ENCODE measurements at regions not wholly inside any gene's neighbourhood (a gene's known extent, or its start where the extent isn't known, plus 50 kb on each side); places are given as distances from the start of the nearest gene placed in this dataset.
"Not testable (repeated sequence)": the region's sequence is repeated elsewhere in the genome, so short reads cannot be mapped to it uniquely, and the experiment has no call there.

DNA sequence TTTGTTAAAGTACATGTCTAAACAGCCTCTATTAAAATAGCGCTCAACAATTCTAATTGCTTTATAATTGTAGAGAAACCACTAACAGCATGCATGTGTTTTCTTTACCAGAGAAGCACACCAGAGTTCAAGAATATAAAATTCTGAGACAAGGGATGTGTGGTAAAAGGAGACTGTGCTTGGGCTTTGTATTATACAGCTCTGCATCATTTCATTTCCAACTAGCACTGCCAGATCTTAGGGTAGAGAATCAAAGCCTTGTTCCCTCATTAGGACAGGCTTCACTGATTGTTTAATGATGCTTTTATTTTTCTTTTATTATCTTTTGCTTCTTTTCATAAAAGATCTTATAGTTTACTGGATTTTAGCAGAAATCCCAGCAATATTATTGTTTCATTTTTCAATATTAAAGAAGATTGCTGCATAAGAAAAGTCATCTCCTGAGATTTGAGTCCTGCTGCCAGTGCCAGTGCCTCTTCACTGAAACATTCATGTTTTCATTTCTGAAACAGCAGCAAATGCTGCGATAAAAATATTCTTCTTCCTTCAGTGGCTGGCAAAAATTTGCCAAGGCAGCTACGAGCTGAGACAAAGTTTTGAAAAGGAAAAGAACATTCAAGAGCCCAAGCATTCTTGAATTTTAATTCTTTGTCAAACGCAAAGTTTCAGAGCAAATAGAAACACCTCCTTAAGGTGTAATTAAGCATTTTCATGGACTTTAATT is 491.0 kb upstream of the PIK3R1 start:
- Histone ChIP-seq H3K27me3 (no peaks in the 10 kb centered on the region), H3K9me3 (no peaks in the 10 kb centered on the region), H3K36me3 (no peaks in the 10 kb centered on the region), H3K4me3 (no peak overlapping the region)
- no peak for DNase-seq

DNA sequence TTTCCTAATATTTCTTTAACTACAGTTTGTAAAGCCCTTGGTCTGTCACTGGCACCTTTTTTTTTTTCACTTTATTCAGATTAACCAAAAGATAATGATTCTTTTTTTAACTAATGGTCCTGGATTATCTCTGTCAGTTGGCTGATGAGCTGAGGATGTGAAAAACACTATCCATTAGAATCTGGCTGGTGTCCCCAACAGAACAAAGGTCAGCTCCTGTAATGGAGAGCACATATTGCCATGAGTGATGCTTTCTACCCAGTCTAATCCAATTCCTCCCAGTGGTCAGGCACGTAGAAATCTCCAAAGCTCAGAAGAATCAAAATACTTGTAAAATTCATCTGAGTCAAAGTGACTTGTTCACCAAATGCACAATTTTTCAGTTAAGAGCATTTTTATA is 491.7 kb upstream of the PIK3R1 start:
- no peak for DNase-seq
- no peaks in the 10 kb centered on the region for H3K9me3 ChIP-seq
- H3K4me3 ChIP-seq, result no peak overlapping the region
- H3K36me3 ChIP-seq, result no peaks in the 10 kb centered on the region
- H3K27me3 ChIP-seq, result no peaks in the 10 kb centered on the region

DNA sequence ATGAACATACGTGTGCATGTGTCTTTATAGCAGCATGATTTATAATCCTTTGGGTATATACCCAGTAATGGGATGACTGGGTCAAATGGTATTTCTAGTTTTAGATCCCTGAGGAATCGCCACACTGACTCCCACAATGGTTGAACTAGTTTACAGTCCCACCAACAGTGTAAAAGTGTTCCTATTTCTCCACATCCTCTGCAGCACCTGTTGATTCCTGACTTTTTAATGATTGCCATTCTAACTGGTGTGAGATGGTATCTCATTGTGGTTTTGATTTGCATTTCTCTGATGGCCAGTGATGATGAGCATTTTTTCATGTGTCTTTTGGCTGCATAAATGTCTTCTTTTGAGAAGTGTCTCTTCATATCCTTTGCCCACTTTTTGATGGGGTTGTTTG is 493.0 kb upstream of the PIK3R1 start:
- not testable (repeated sequence) for H3K27me3 ChIP-seq, DNase-seq, H3K9me3 ChIP-seq, H3K36me3 ChIP-seq, H3K4me3 ChIP-seq

DNA sequence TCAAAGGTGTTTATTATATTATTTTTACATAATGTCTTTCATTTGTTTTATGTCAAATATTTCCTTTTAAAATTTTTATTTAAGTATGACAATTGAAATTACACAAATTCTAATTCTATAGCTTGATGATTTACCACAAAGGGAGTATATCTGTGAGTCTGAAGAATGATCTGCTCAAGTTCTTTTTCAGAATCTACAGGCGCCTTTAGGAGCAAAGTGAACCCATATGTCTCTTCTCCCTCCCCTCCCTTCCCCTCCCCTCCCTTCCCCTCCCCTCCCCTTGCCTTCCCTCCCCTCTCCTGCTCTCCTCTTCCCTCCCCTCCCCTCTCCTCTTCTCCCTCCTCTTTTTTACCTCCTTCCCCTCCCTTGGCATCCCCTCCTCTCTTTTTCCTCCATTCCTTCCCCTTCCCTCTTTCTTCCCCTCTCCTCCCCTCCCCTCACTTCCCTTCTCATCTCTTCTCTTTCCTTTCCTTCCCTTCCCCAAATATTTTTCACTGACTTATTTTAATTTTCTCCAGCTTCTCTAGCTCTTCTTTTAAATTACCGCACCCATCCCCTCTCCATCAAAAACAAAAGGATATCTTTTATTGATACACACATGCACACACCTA is 495.3 kb upstream of the PIK3R1 start:
- Histone ChIP-seq H3K27me3 (no peaks in the 10 kb centered on the region), H3K9me3 (no peaks in the 10 kb centered on the region), H3K36me3 (no peaks in the 10 kb centered on the region), H3K4me3 (no peak overlapping the region)
- no peak for DNase-seq

DNA sequence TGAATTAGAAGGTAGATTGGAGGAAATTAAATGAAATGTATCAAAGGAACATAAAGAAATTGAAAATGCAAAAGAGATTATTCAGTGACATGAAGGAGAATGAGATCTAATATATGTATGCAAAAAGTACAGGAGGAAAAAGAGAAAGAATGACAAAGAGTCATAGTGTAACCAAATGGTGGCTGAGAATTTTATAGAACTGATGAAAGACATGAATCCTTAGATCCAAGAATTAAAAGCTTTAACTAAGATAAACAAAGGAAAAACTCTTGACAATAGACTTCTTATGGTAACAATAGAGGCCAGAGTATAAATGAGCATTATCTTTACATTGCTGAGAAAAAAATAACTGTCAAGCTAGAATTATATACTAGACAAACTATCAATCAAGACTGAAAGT is 505.4 kb upstream of the CD180 start:
- no peak overlapping the region for H3K4me3 ChIP-seq
- H3K27me3 ChIP-seq, result no peaks in the 10 kb centered on the region
- H3K36me3 ChIP-seq, result no peaks in the 10 kb centered on the region
- H3K9me3 ChIP-seq, result no peaks in the 10 kb centered on the region
- DNase-seq, result no peak

DNA sequence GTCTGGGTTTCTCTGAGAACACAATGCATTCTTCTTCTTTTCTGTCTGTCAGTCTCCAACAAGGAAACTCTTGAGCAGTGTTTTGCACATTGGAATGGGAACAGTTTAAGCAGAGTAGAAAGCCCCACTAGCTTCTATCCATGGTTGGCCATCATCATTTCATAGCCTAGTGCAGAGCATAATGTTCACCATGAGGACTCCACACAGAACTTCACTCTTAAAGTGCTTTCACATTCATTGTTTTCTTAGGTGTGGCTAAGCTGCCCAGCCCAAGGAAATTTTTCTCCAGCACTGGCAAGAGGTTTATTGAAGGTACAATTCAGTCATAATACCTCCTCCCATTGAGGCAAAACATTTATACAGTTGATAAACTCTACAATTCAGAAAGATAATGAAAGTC is 503.0 kb upstream of the CD180 start:
- Histone ChIP-seq H3K4me3 (no peak overlapping the region), H3K9me3 (no peaks in the 10 kb centered on the region)

DNA sequence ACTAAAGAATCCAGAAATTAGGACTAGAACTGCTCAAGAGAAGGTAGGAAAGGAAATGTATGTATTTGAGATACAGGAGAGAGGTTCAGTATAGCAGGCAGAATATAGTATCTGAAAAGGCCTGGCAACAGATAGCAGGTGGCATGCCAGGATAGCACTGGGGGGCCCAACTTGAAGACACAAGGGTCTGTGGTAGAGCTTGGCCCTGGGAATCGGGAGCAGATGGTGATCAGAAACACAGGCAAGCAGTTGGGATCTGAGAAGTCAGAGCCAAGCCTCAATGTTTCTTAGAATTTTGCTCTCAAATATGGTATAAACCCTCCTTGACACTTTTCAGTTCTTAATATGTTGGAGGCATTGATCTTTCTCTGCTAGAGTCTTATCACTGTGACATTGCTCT is 499.8 kb upstream of the CD180 start:
- DNase-seq, result no peak
- Histone ChIP-seq H3K27me3 (no peaks in the 10 kb centered on the region), H3K9me3 (no peaks in the 10 kb centered on the region), H3K4me3 (no peak overlapping the region), H3K36me3 (no peaks in the 10 kb centered on the region)

More for the DNA sequence above, 503.0 kb upstream of the CD180 start:
- Histone ChIP-seq H3K36me3 (no peaks in the 10 kb centered on the region), H3K27me3 (no peaks in the 10 kb centered on the region)
- DNase-seq, result no peak

DNA sequence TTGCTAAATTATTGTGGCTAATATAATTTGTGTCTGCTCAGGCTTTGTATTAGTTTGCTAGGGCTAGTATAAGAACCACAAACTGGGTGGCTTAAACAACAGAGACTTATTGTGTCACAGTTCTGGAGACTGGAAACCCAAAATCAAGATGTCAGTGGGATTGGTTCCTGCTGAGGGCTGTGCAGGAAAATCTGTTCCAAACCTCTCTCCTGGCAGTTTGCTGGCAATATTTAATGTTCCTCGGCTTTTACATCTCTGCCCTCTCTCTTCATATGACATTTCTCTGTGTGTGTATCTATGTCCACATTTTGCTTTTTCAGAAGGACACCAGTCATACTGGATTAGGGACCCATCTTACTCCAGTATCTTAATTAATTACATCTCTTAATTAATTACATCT is 498.8 kb upstream of the CD180 start:
- no peaks in the 10 kb centered on the region for H3K27me3 ChIP-seq
- H3K4me3 ChIP-seq, result no peak overlapping the region
- H3K9me3 ChIP-seq, result no peaks in the 10 kb centered on the region
- no peak for DNase-seq
- no peaks in the 10 kb centered on the region for H3K36me3 ChIP-seq

DNA sequence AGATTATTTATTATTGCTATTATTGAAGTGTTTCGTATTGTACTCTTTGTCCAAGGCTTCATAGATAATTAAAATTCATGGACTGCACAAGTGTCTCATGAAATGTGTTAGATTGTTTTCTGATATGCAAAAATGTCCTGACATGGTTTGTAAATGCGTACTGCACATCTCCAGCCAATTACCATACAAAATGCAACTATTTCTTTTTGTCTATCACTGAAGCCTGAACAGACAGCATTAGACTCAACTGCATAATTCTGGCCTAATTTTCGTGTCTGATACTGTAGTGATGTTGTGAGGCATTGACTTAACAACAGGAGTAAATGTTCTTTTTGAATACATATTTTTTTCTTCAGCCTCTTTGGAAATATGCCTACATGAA is 498.2 kb upstream of the CD180 start:
- Histone ChIP-seq H3K4me3 (no peak overlapping the region), H3K36me3 (no peaks in the 10 kb centered on the region), H3K27me3 (no peaks in the 10 kb centered on the region), H3K9me3 (no peaks in the 10 kb centered on the region)
- DNase-seq, result no peak

DNA sequence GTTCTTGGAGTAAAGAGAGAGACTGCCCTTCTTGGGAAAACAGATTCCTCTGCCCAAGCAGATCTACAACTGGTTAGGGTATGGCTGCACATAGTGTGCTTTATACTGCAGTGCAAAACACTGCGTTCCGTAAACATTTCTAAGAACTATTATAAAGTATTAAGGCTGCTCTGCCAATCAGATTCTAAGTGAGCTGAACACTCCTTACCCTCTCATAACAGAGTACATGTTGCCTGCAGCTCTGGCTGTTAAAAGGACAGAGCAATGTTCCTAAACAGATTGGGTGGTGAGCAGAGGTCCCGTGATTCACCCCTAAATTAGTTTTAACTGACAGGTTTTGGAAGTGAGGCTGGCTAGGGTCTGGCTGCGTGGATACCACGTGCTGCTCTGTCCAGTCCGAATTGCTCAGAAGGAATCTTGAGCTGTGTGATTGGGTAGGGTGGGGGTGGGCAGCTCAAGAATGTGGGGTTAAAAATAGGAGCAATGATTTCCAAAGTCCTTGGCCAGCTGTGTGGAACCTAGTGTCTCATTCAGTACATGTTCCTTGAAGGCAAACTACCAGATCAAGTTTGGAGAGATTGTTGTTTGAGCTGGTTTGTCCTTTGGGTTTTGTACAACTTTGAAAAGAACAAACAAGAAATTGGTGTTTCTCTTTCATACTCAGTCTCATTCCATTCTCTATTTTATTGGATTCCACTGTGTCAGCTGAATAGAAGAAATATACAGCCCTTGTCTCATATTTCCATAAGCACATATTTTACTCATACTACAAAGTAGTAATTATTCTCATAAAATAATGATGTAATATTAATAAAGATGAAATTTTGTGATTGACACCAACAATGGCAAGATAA is 497.6 kb upstream of the CD180 start:
- no peaks in the 10 kb centered on the region for H3K9me3 ChIP-seq

DNA sequence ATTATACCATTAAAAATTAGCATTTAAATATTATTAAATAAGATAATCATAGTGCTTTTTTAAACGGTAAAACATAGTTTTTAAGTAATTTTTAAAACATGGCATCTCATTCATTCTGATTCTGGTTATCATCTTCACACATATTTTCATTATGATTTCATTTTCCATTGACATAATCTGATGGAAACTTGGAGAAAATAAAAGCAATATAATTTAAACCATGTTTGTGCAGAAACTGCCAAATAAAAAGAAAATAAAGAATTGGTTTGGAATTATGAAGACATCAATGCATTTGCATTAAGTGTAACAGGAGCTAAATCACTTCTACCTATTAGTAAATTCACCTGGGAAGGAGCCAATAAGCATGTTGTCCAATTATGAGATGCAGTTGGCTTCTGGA is 490.1 kb upstream of the CD180 start:
- Histone ChIP-seq H3K4me3 (no peak overlapping the region), H3K36me3 (no peaks in the 10 kb centered on the region), H3K27me3 (no peaks in the 10 kb centered on the region; the same call in 1 of the 2 replicates), H3K9me3 (no peaks in the 10 kb centered on the region)
- DNase-seq, result no peak

More for the DNA sequence above, 497.6 kb upstream of the CD180 start:
- H3K36me3 ChIP-seq, result no peaks in the 10 kb centered on the region
- H3K27me3 ChIP-seq, result no peaks in the 10 kb centered on the region
- no peak overlapping the region for H3K4me3 ChIP-seq
- no peak for DNase-seq

DNA sequence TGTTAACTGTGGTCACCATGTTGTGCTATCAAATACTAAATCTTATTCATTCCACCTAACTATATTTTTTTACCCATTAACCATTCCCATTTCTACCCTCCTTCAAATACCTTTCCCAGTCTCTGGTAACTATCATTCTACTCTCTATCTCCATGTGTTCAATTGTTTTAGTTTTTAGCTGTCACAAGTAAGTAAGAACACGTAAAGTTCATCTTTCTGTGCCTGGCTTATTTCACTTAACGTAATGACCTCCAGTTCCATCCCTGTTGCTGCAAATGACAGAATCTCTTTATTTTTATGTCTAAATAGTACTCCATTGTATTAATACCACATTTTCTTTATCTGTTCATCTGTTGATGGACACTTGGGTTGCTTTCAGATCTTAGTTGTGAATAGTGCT is 485.1 kb upstream of the CD180 start:
- DNase-seq, result no peak
- Histone ChIP-seq H3K9me3 (no peaks in the 10 kb centered on the region), H3K36me3 (no peaks in the 10 kb centered on the region), H3K4me3 (no peak overlapping the region), H3K27me3 (no peaks in the 10 kb centered on the region; the same call in 1 of the 2 replicates)

DNA sequence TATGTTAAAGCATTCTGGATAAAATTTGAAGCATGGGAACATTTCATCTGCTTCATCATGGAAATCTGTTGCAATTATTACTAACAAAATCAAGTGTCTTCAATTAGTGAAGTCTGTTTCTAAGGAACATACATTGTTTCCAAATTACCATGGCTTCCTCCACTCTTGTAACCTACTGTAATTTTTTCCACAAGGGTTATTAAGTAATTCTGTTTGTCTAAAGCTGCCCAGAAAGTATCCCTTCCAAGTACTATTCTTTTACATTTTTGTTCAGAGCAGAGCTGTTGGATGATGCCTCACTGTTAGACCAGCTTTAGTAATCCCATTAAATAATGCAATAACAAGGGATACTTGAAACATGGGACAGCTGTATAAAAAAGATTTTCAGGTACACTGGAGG is 483.5 kb upstream of the CD180 start:
- no peak for DNase-seq
- H3K36me3 ChIP-seq, result no peaks in the 10 kb centered on the region
- no peaks in the 10 kb centered on the region for H3K9me3 ChIP-seq
- no peaks in the 10 kb centered on the region; the same call in 1 of the 2 replicates for H3K27me3 ChIP-seq
- H3K4me3 ChIP-seq, result no peak overlapping the region

DNA sequence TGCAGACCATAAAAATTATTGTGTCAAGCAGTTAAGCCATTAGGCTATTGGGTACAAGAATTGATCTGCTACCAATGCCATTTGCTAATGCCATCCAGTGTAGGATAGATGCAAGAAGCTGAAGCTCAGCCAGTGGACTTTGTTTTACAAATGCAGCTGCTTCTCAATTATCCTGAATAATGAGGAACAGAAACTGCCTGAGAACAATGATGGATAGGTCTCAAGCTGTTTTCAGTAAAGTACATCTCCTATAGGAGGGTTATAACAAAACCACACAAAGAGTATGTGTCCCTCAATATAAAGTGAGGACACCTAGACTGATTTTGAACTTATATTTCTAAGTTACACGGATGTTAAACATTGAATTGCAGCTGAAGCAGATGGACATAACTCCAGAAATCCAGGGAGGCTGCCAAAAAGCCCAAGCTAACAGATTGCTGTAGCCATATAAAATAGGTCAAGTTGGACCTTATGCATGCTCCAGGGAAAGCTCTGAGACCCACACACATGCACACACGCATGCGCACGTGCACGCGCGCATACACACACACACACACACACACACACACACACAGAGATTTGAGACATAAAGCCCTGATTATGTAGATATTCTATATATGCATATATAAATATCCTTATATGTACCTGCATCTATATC is 482.7 kb upstream of the CD180 start:
- no peak for DNase-seq
- H3K9me3 ChIP-seq, result no peaks in the 10 kb centered on the region
- H3K27me3 ChIP-seq, result no peaks in the 10 kb centered on the region
- no peak overlapping the region for H3K4me3 ChIP-seq
- no peaks in the 10 kb centered on the region for H3K36me3 ChIP-seq

DNA sequence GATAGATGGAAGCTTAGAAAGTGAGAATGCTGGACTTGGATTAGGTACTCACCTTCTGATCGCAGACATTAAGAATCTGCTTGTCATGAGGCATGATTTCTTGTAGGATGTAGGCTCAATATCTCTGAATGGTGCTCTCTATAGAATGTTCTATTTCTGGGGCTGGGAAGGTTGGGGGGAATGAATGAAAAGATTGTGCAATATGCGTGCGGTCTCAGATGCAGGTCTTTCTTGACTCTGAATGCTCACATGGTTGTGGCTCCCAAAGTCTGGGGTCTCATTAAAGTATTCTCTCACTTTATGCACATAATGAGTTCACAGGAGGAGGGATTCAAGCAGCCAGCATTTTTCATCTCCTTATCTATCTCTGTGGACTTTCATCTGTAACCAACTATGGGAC is 482.0 kb upstream of the CD180 start:
- Histone ChIP-seq H3K27me3 (no peaks in the 10 kb centered on the region), H3K4me3 (no peak overlapping the region), H3K36me3 (no peaks in the 10 kb centered on the region), H3K9me3 (no peaks in the 10 kb centered on the region)
- no peak for DNase-seq

DNA sequence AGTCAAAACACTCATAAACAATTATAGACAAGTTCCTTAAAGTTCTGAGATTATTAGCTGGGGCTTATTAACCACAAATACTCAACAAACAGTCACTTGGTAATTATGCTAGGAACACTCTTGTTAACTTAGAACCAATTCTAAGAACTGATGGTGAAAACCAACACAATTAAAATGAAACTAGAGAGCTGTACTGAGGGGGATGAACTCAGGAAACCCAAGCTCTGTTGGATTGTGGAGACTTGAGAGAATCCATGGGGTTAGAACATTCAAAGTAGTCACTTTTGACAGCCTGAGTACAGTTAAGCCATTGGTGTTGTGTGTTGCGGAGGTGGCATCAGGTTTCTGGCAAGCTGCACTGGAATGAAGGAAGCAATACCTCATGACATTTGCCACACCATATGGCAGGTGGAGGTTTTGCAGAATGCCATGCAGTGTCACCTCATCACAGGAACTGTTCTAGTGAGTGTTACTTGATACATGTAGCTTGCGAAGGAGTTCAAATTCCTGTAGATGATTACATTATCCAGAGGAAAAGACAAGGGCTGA is 480.9 kb upstream of the CD180 start:
- Histone ChIP-seq H3K27me3 (no peaks in the 10 kb centered on the region), H3K36me3 (no peaks in the 10 kb centered on the region), H3K4me3 (no peak overlapping the region), H3K9me3 (no peaks in the 10 kb centered on the region)
- no peak for DNase-seq

DNA sequence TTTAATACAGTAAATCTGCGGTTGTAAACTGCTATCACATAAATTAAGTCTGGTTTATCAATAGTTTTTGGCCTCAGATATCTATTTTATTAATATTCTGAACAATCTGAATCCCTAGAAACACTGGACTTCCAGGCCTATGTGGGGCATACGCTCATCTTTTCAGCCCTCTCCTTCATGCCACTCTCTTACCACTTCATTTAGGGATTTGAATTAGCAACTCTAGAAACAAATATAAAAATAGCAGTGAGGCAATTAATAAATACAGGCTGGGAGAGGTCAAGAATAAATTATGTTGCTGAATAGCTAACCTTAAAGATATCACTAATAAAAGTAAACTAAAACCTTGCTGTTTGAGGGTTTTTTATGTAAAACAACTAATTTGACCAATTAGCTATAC is 480.3 kb upstream of the CD180 start:
- Histone ChIP-seq H3K27me3 (no peaks in the 10 kb centered on the region), H3K4me3 (no peak overlapping the region), H3K9me3 (no peaks in the 10 kb centered on the region), H3K36me3 (no peaks in the 10 kb centered on the region)
- no peak for DNase-seq
